Loucy (cell line): ENCODE measurements at regions not wholly inside any gene's neighbourhood (a gene's known extent, or its start where the extent isn't known, plus 50 kb on each side); places are given as distances from the start of the nearest gene placed in this dataset.

Experiments
- H2AFZ ChIP-seq: fragments of 200-600 bp; sonication (generic); 2 replicates; pipeline ENCODE4 v1.6.0; 2016; ENCODE audit warnings: antibody characterized with exemption, mild to moderate bottlenecking, low read length, moderate library complexity
- H3F3A ChIP-seq: fragments of 200-600 bp; 2 replicates; pipeline ENCODE4 v1.6.0; 2016; ENCODE audit warnings: antibody characterized with exemption, low read depth, mild to moderate bottlenecking
- H3K27me3 ChIP-seq: fragments of 200-600 bp; sonication (generic); 2 replicates; pipeline ENCODE4 v1.6.1; 2014; ENCODE audit warnings: low read length, mild to moderate bottlenecking; ENCODE audit not compliant: insufficient read depth, poor library complexity, severe bottlenecking
- H3K36me3 ChIP-seq: fragments of 200-600 bp; sonication (generic); 2 replicates; pipeline ENCODE4 v1.6.1; 2016; ENCODE audit warnings: low read length; ENCODE audit not compliant: insufficient read depth
- H3K4me1 ChIP-seq: fragments of 200-600 bp; sonication (generic); 2 replicates; pipeline ENCODE4 v1.5.1; 2014; ENCODE audit warnings: low read length, mild to moderate bottlenecking; ENCODE audit not compliant: insufficient read depth, poor library complexity, severe bottlenecking
- H3K4me2 ChIP-seq: fragments of 200-600 bp; sonication (generic); 2 replicates; pipeline ENCODE4 v1.6.0; 2014; ENCODE audit warnings: antibody characterized with exemption, low read length, low read depth, mild to moderate bottlenecking; ENCODE audit not compliant: poor library complexity, severe bottlenecking
- H3K4me3 ChIP-seq: fragments of 200-600 bp; sonication (generic); 2 replicates; pipeline ENCODE4 v1.5.1; 2014; ENCODE audit warnings: low read length, mild to moderate bottlenecking, mixed read lengths; ENCODE audit not compliant: poor library complexity, severe bottlenecking
- H3K79me2 ChIP-seq: fragments of 200-600 bp; sonication (generic); 2 replicates; pipeline ENCODE4 v1.6.1; 2014; ENCODE audit warnings: low read length; ENCODE audit not compliant: insufficient read depth
- H3K9ac ChIP-seq: fragments of 200-600 bp; sonication (generic); 2 replicates; pipeline ENCODE4 v1.6.0; 2014; ENCODE audit warnings: mild to moderate bottlenecking, low read depth, low read length, moderate library complexity; ENCODE audit not compliant: poor library complexity, severe bottlenecking
- H3K9me2 ChIP-seq: fragments of 200-600 bp; sonication (generic); replicated peaks from 2 replicates; pipeline ENCODE4 v1.6.1; 2016; ENCODE audit warnings: low read depth, low read length, mixed read lengths
- H3K9me3 ChIP-seq: fragments of 200-600 bp; sonication (generic); 2 replicates; pipeline ENCODE4 v1.6.1; 2014; ENCODE audit warnings: mild to moderate bottlenecking, antibody characterized with exemption, low read length, low read depth; ENCODE audit not compliant: insufficient read depth
- H4K20me1 ChIP-seq: fragments of 200-600 bp; sonication (generic); 2 replicates; pipeline ENCODE4 v1.6.0; 2014; ENCODE audit warnings: antibody characterized with exemption, low read length, mild to moderate bottlenecking; ENCODE audit not compliant: insufficient read depth, poor library complexity, severe bottlenecking
- EZH2phosphoT487 ChIP-seq: fragments of 200-600 bp; IDR thresholded peaks from 2 replicates; pipeline ENCODE4 v1.6.1; 2018; ENCODE audit warnings: antibody characterized with exemption, mild to moderate bottlenecking, moderate library complexity, borderline replicate concordance
- TF ChIP-seq, protein P1 (sequence below): fragments of 200-600 bp; sonication (generic); conservative IDR thresholded peaks from 2 replicates; pipeline ENCODE4 v1.5.1; 2014; ENCODE audit warnings: mild to moderate bottlenecking, antibody characterized with exemption, low read length

DNA sequence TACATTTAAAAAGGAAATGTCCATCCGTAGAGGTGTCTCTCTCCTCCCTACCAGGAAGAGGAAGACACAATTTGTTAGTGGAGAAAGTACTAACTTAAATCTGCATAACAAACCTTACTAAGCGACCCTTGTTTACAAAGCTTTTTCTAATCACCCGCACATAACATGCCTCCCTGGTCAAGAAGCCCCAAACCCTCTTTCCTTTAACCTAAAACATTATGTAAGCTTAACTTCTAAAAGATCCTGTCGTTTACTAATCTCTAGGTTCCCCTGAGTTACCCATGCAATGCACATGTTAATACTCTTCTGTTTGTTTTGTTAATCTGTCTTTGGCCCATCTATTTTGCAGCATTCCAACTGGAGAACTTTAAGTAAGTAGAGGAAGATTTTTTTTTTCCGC lies 630.3 kb upstream of the NRXN1 start:
- Histone ChIP-seq H3K27me3 (no peaks in the 10 kb centered on the region), H4K20me1 (no peaks in the 10 kb centered on the region), H2AFZ (no peak overlapping the region), H3K4me2 (no peak overlapping the region), H3F3A (no peaks in the 10 kb centered on the region), H3K9me3 (no peaks in the 10 kb centered on the region), H3K79me2 (no peaks in the 10 kb centered on the region), H3K4me1 (no peaks in the 10 kb centered on the region), H3K36me3 (no peaks in the 10 kb centered on the region), H3K9ac (no peak overlapping the region), H3K9me2 (no peaks in the 10 kb centered on the region), H3K4me3 (no peak overlapping the region)
- TF ChIP-seq, protein P1, sequence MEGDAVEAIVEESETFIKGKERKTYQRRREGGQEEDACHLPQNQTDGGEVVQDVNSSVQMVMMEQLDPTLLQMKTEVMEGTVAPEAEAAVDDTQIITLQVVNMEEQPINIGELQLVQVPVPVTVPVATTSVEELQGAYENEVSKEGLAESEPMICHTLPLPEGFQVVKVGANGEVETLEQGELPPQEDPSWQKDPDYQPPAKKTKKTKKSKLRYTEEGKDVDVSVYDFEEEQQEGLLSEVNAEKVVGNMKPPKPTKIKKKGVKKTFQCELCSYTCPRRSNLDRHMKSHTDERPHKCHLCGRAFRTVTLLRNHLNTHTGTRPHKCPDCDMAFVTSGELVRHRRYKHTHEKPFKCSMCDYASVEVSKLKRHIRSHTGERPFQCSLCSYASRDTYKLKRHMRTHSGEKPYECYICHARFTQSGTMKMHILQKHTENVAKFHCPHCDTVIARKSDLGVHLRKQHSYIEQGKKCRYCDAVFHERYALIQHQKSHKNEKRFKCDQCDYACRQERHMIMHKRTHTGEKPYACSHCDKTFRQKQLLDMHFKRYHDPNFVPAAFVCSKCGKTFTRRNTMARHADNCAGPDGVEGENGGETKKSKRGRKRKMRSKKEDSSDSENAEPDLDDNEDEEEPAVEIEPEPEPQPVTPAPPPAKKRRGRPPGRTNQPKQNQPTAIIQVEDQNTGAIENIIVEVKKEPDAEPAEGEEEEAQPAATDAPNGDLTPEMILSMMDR, result no peak
- TF ChIP-seq EZH2phosphoT487, result no peak

DNA sequence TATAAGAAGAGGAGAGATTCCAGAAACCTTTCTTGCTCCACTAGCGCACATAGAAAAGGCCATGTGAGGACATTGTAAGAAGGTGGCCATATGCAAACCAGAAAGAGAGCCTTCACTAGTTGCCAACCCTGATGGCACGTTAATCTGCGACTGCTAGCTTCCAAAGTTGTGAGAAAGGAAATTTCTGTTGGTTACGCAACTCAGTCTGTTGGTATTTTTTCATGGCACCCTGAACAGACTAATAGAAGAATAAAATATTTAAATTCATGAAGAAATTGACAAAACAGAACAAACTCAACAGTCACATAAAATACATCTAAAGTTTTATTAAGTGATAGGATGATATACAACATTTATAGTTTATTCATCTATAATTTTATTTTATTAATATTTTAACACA lies 625.9 kb upstream of the NRXN1 start:
- no peaks in the 10 kb centered on the region for H3K4me1 ChIP-seq
- TF ChIP-seq, protein P1, result no peak
- TF ChIP-seq EZH2phosphoT487, result no peak

DNA sequence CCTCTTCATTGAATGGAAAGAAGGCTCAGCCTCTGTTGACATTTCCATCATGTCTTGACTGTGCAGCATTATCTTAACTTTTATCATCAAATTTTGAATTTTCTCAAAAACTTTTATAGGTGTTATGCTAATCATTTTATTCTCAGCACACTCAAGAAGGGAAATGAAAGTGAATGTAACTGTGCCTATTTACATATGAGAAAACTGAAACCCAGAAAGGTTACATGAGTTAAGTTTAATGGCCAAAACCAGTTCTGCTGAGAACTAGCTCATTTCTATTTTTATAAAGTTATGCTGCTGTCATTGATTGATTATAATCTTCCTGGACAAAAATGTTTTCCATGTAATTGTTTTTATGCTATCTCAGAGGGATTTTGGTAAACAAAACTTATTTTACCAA lies 618.8 kb upstream of the NRXN1 start:
- Histone ChIP-seq H3K27me3 (no peaks in the 10 kb centered on the region), H3K9me3 (no peaks in the 10 kb centered on the region), H3F3A (no peaks in the 10 kb centered on the region), H3K79me2 (no peaks in the 10 kb centered on the region), H3K4me1 (no peaks in the 10 kb centered on the region), H2AFZ (no peak overlapping the region), H3K4me3 (no peak overlapping the region), H4K20me1 (no peaks in the 10 kb centered on the region), H3K4me2 (no peak overlapping the region), H3K36me3 (no peaks in the 10 kb centered on the region), H3K9ac (no peak overlapping the region), H3K9me2 (no peaks in the 10 kb centered on the region)
- TF ChIP-seq, protein P1, result no peak
- TF ChIP-seq EZH2phosphoT487, result no peak

More for the DNA sequence above, 625.9 kb upstream of the NRXN1 start:
- Histone ChIP-seq H3K4me2 (no peak overlapping the region), H3K27me3 (no peaks in the 10 kb centered on the region), H3K36me3 (no peaks in the 10 kb centered on the region), H3K79me2 (no peaks in the 10 kb centered on the region), H3K9ac (no peak overlapping the region), H2AFZ (no peak overlapping the region), H3K9me3 (no peaks in the 10 kb centered on the region), H3F3A (no peaks in the 10 kb centered on the region), H3K9me2 (no peaks in the 10 kb centered on the region), H3K4me3 (no peak overlapping the region), H4K20me1 (no peaks in the 10 kb centered on the region)
